GM18519 (cell line): ENCODE measurements at regions not wholly inside any gene's neighbourhood (a gene's known extent, or its start where the extent isn't known, plus 50 kb on each side); places are given as distances from the start of the nearest gene placed in this dataset.
"Not testable (repeated sequence)": the region's sequence is repeated elsewhere in the genome, so short reads cannot be mapped to it uniquely, and the experiment has no call there.

Experiments used
- ATAC-seq: cut with Tn5 transposase; IDR thresholded peaks from one replicate; pipeline ENCODE4 v1.9.1; 2021; ENCODE audit warnings: mild to moderate bottlenecking, moderate library complexity; ENCODE audit not compliant: unreplicated experiment, low FRiP score

GRCh38 chr21:39084979-39085729, 98.1 kb downstream of the PSMG1 start:
- ATAC-seq: no peak

GRCh38 chr21:39084073-39084472, 99.2 kb downstream of the PSMG1 start:
- no peak for ATAC-seq

- no peak for ATAC-seq
These were observed 99.8 kb downstream of the PSMG1 start for GRCh38 chr21:39083377-39084008.

- no peak for ATAC-seq
These were observed 100.4 kb downstream of the PSMG1 start for GRCh38 chr21:39082656-39083376.

GRCh38 chr21:39080366-39080765, 102.9 kb downstream of the PSMG1 start:
- ATAC-seq: no peak

- no peak for ATAC-seq
These were observed 103.6 kb downstream of the PSMG1 start for GRCh38 chr21:39079617-39080016.

- ATAC-seq: no peak
These were observed 104.8 kb downstream of the PSMG1 start for GRCh38 chr21:39078322-39079065.

GRCh38 chr21:39077876-39078275, 105.4 kb downstream of the PSMG1 start:
- no peak for ATAC-seq

- ATAC-seq: no peak
These were observed 108.7 kb downstream of the PSMG1 start for GRCh38 chr21:39074508-39074907.

- ATAC-seq: no peak
These were observed 109.5 kb downstream of the PSMG1 start for GRCh38 chr21:39073717-39074116.

- ATAC-seq: no peak
These were observed 110.2 kb downstream of the PSMG1 start for GRCh38 chr21:39073063-39073462.

- no peak for ATAC-seq
These were observed 110.8 kb downstream of the PSMG1 start for GRCh38 chr21:39072468-39072867.

- no peak for ATAC-seq
These were observed 111.5 kb downstream of the PSMG1 start for GRCh38 chr21:39071623-39072214.

GRCh38 chr21:39069856-39070255, 113.4 kb downstream of the PSMG1 start:
- not testable (repeated sequence) for ATAC-seq

GRCh38 chr21:39066829-39067780, 116.1 kb downstream of the PSMG1 start:
- no peak for ATAC-seq

GRCh38 chr21:39065917-39066316, 117.3 kb downstream of the PSMG1 start:
- no peak for ATAC-seq

GRCh38 chr21:39064325-39065012, 118.8 kb downstream of the PSMG1 start:
- ATAC-seq: no peak

GRCh38 chr21:39063517-39063916, 119.7 kb downstream of the PSMG1 start:
- ATAC-seq: no peak

- ATAC-seq: no peak
These were observed 121.1 kb downstream of the PSMG1 start for GRCh38 chr21:39062196-39062595.
